NCI-H524 treated with DMSO at 0.1 percent for 48 hours (cell line): ENCODE measurements at regions not wholly inside any gene's neighbourhood (a gene's known extent, or its start where the extent isn't known, plus 50 kb on each side); places are given as distances from the start of the nearest gene placed in this dataset.

Source experiments
- DNase-seq: peaks from one replicate; lab custom pipeline; 2025; lab: John Stamatoyannopoulos, UW

DNA sequence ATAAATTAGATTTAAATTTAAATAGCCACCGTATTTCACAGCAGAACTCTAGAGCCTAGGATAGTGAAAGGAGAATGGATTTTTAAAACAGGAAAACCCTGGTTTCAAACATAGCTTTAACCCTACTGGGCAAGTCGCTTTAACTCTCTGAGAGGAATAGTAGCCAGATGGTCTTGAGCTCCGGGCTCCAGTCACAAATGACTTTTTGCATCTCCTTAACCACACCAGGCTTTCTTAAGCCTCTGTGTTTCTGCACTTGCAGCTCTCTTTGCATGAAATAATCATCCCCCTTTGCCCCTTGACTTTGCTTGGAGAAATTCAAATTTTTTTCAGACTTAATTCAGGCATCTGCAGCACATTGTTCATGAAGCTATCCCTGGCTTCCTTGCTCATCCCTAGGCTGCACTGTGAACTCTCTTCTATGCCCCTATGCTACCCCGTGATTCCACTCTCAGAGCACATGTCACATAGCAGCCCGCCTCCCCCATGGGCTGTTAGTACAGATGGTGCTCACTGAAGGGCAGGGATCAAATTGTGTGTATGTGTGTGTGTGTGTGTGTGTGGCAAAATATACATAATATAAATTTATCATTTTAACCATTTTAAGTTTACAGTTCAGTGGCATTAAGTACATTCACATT lies 68.8 kb upstream of the DAB1 start:
- peak; percentile 71 for DNase-seq

DNA sequence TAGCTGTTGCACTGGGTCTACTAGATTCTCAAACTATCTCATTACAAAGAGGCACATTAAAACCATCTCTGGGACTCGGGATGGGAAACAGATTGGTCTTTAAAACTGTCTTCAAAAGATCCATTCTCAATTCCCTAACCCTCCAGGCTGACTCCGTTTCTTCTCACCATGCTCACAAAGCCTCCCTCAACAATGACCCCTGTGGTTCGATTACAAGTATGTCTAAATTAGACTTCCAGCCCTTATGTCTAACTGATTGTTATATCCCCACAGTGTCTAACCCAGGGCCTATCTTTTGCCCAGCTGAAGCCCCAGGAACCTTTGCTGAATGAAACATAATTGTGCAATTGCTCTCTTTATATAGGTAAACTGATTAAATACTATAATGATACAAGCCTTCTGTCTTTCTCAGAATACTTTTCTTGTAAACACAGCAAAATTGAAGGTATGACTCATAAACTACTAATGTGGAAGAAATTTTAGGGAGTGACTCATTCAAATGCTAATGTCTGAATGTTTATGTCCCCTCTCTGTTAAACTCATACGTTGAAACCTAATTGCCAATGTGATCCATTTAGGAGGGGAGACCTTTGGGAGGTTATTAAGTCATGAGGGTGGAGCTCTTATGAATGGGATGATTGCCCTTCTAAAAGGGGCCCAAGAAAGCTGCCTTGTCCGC lies 65.6 kb upstream of the DAB1 start:
- DNase-seq, result no peak

DNA sequence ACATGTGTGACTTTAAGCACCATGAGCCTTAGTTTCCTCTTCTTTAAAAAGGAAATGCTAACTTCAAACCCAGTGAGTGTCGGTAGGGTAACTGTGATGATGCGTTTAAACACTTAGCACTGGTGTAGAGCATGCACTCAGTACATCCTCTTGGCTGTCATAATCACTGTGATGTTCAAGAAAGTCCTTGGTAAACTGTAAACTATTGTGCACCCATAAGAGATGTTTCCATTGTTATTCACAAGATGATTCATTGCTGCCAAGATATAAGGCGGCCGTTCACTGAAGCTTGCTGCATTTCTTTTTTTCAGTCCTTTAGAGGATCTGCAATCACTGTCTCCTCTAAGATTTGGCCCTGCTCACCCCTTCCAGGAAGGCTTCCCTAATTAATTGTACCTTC lies 61.8 kb upstream of the DAB1 start:
- no peak for DNase-seq

- no peak for DNase-seq
Measured at GRCh38 chr1:57483954-57484353, 60.1 kb upstream of the DAB1 start.

DNA sequence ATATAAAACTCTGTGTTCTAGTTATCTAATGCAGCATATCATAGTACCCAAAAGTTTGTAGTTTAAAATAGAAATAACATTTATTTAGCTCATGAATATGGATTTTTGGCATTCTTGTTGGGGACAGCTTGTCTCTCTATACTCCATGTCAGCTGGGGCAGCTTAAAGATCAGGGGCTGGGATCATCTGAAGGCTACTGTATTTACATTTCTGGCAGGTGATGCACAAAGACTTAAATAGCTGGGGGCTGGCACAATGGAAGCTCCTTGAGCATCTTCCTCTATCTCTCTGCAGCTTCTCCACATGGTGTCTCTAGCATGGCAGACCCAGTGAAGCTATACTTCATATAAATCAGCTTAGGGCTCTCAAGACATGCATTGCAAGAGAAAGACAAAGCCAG lies 55.6 kb upstream of the DAB1 start:
- DNase-seq, result no peak

DNA sequence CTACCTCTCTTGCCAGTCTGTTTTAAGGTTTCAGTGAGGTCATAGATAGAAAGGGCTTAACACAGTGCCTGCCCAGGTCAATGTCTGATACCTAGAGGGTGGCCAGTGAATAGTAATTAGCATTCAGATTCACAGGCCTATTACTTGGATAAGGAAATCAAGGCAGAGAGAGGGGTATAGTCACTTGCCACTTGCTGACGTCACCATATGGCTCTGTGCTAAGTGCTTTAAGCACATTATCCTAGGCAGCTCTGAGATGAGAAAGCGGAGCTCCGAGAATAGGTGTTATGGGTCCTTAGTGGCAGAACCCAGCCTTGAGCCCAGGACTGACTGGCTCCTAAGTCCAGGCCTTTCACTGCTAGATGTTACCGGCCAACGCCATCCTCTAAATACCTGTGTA lies 51.5 kb upstream of the DAB1 start:
- no peak for DNase-seq

DNA sequence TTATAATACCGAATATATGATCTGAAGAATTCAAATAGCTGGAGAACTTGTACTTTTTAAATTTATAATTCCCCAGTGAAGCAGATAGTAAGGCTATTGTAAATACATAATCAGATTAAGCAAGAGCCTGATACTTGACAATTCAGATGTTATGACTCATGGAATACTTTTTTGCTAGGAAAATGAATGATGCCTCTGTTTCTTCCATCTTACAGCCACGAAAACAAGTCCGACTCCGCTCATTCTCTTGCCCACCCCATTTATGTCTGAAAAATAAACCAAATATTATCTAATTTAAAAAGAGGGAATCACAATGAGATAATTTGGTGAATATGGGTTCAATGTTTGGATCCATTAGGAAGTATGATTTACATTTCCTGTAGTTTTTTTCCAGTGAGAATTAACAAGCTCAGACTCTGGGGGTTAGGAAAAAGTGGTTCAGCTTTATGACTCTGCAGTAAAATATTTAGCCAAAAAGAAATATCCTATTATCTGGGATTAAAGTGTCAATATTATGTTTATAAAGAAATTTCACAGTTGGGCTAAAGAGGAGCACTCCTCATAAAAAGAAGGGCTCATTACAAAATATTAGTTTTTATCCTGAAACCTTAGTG lies 50.4 kb upstream of the DAB1 start:
- no peak for DNase-seq
